ENCODE measurements at regions not wholly inside any gene's neighbourhood (a gene's known extent, or its start where the extent isn't known, plus 50 kb on each side); places are given as distances from the start of the nearest gene placed in this dataset.
"Not testable (repeated sequence)": the region's sequence is repeated elsewhere in the genome, so short reads cannot be mapped to it uniquely, and the experiment has no call there.

- Mint-ChIP-seq H3K36me3 (ENCODE audit: low read depth) (no peaks in the 10 kb centered on the region), H3K27me3 (ENCODE audit: low read depth) (peaks cover 6% of the 10 kb centered on the region), H3K4me1 (ENCODE audit: low read depth) (no peaks in the 10 kb centered on the region)
These were observed 256.0 kb downstream of the KTN1 start for GRCh38 chr14:55835985-55836384.

GRCh38 chr14:55837467-55837866 is 257.5 kb downstream of the KTN1 start:
- no peak for DNase-seq (ENCODE audit: low spot score)
- Mint-ChIP-seq H3K27ac (no peak overlapping the region), H3K36me3 (ENCODE audit: low read depth) (no peaks in the 10 kb centered on the region), H3K27me3 (ENCODE audit: low read depth) (peaks cover 3% of the 10 kb centered on the region), H3K9me3 (no peaks in the 10 kb centered on the region), H3K4me1 (ENCODE audit: low read depth) (no peaks in the 10 kb centered on the region), H3K4me3 (no peak overlapping the region)

More at GRCh38 chr14:55835985-55836384, 256.0 kb downstream of the KTN1 start:
- no peak overlapping the region for H3K27ac Mint-ChIP-seq
- H3K4me3 Mint-ChIP-seq, result no peak overlapping the region
- H3K9me3 Mint-ChIP-seq, result no peaks in the 10 kb centered on the region
- DNase-seq (ENCODE audit: low spot score), result no peak

GRCh38 chr14:55838529-55839052 is 258.6 kb downstream of the KTN1 start:
- no peak overlapping the region for H3K27ac Mint-ChIP-seq
- H3K36me3 Mint-ChIP-seq (ENCODE audit: low read depth), result no peaks in the 10 kb centered on the region
- peaks cover 2% of the 10 kb centered on the region for H3K27me3 Mint-ChIP-seq (ENCODE audit: low read depth)
- H3K9me3 Mint-ChIP-seq, result no peaks in the 10 kb centered on the region
- no peak for DNase-seq (ENCODE audit: low spot score)
- H3K4me3 Mint-ChIP-seq, result no peak overlapping the region
- no peaks in the 10 kb centered on the region for H3K4me1 Mint-ChIP-seq (ENCODE audit: low read depth)

GRCh38 chr14:55839301-55839947 is 259.4 kb downstream of the KTN1 start:
- H3K36me3 Mint-ChIP-seq (ENCODE audit: low read depth); H3K27me3 Mint-ChIP-seq (ENCODE audit: low read depth); DNase-seq (ENCODE audit: low spot score); H3K9me3 Mint-ChIP-seq; H3K4me1 Mint-ChIP-seq (ENCODE audit: low read depth); H3K27ac Mint-ChIP-seq; H3K4me3 Mint-ChIP-seq: not testable (repeated sequence)

GRCh38 chr14:55840821-55841220 is 260.8 kb downstream of the KTN1 start:
- no peak for DNase-seq (ENCODE audit: low spot score)
- no peaks in the 10 kb centered on the region for H3K4me1 Mint-ChIP-seq (ENCODE audit: low read depth)
- peaks cover 2% of the 10 kb centered on the region for H3K27me3 Mint-ChIP-seq (ENCODE audit: low read depth)
- no peak overlapping the region for H3K4me3 Mint-ChIP-seq
- no peak overlapping the region for H3K27ac Mint-ChIP-seq
- H3K9me3 Mint-ChIP-seq, result no peaks in the 10 kb centered on the region
- no peaks in the 10 kb centered on the region for H3K36me3 Mint-ChIP-seq (ENCODE audit: low read depth)

- no peak for DNase-seq (ENCODE audit: low spot score)
- no peaks in the 10 kb centered on the region for H3K9me3 Mint-ChIP-seq
- H3K4me1 Mint-ChIP-seq (ENCODE audit: low read depth), result no peaks in the 10 kb centered on the region
- peaks cover 2% of the 10 kb centered on the region for H3K27me3 Mint-ChIP-seq (ENCODE audit: low read depth)
- no peak overlapping the region for H3K27ac Mint-ChIP-seq
- H3K4me3 Mint-ChIP-seq, result no peak overlapping the region
- no peaks in the 10 kb centered on the region for H3K36me3 Mint-ChIP-seq (ENCODE audit: low read depth)
These were observed 261.6 kb downstream of the KTN1 start for GRCh38 chr14:55841625-55842024.

- no peaks in the 10 kb centered on the region for H3K27me3 Mint-ChIP-seq (ENCODE audit: low read depth)
- H3K27ac Mint-ChIP-seq, result no peak overlapping the region
- H3K9me3 Mint-ChIP-seq, result no peaks in the 10 kb centered on the region
- no peaks in the 10 kb centered on the region for H3K36me3 Mint-ChIP-seq (ENCODE audit: low read depth)
- H3K4me1 Mint-ChIP-seq (ENCODE audit: low read depth), result no peaks in the 10 kb centered on the region
- no peak overlapping the region for H3K4me3 Mint-ChIP-seq
- no peak for DNase-seq (ENCODE audit: low spot score)
These were observed 263.9 kb downstream of the KTN1 start for GRCh38 chr14:55843718-55844403.

- no peaks in the 10 kb centered on the region for H3K4me1 Mint-ChIP-seq (ENCODE audit: low read depth)
- H3K27ac Mint-ChIP-seq, result no peak overlapping the region
- no peaks in the 10 kb centered on the region for H3K9me3 Mint-ChIP-seq
- no peak for DNase-seq (ENCODE audit: low spot score)
- no peaks in the 10 kb centered on the region for H3K36me3 Mint-ChIP-seq (ENCODE audit: low read depth)
- no peaks in the 10 kb centered on the region for H3K27me3 Mint-ChIP-seq (ENCODE audit: low read depth)
- no peak overlapping the region for H3K4me3 Mint-ChIP-seq
These were observed 266.2 kb downstream of the KTN1 start for GRCh38 chr14:55845963-55846825.

- no peaks in the 10 kb centered on the region for H3K36me3 Mint-ChIP-seq (ENCODE audit: low read depth)
- DNase-seq (ENCODE audit: low spot score), result no peak
- H3K4me3 Mint-ChIP-seq, result no peak overlapping the region
- H3K27me3 Mint-ChIP-seq (ENCODE audit: low read depth), result no peaks in the 10 kb centered on the region
- no peaks in the 10 kb centered on the region for H3K4me1 Mint-ChIP-seq (ENCODE audit: low read depth)
- no peaks in the 10 kb centered on the region for H3K9me3 Mint-ChIP-seq
- no peak overlapping the region for H3K27ac Mint-ChIP-seq
These were observed 266.9 kb downstream of the KTN1 start for GRCh38 chr14:55846826-55847446.

GRCh38 chr14:55847766-55848165 is 267.8 kb downstream of the KTN1 start:
- H3K4me1 Mint-ChIP-seq (ENCODE audit: low read depth), result no peaks in the 10 kb centered on the region
- no peak overlapping the region for H3K27ac Mint-ChIP-seq
- H3K4me3 Mint-ChIP-seq, result no peak overlapping the region
- no peak for DNase-seq (ENCODE audit: low spot score)
- H3K9me3 Mint-ChIP-seq, result no peaks in the 10 kb centered on the region
- H3K27me3 Mint-ChIP-seq (ENCODE audit: low read depth), result no peaks in the 10 kb centered on the region
- no peaks in the 10 kb centered on the region for H3K36me3 Mint-ChIP-seq (ENCODE audit: low read depth)

GRCh38 chr14:55848964-55849363 is 269.0 kb downstream of the KTN1 start:
- Mint-ChIP-seq H3K27ac (no peak overlapping the region), H3K36me3 (ENCODE audit: low read depth) (no peaks in the 10 kb centered on the region), H3K9me3 (no peaks in the 10 kb centered on the region), H3K27me3 (ENCODE audit: low read depth) (no peaks in the 10 kb centered on the region), H3K4me1 (ENCODE audit: low read depth) (no peaks in the 10 kb centered on the region), H3K4me3 (no peak overlapping the region)
- no peak for DNase-seq (ENCODE audit: low spot score)

GRCh38 chr14:55849833-55850232 is 268.4 kb upstream of the PELI2 start:
- Mint-ChIP-seq H3K36me3 (ENCODE audit: low read depth) (no peaks in the 10 kb centered on the region), H3K9me3 (no peaks in the 10 kb centered on the region), H3K27me3 (ENCODE audit: low read depth) (peaks cover 3% of the 10 kb centered on the region), H3K4me1 (ENCODE audit: low read depth) (no peaks in the 10 kb centered on the region), H3K27ac (no peak overlapping the region), H3K4me3 (no peak overlapping the region)
- DNase-seq (ENCODE audit: low spot score), result no peak

- H3K4me1 Mint-ChIP-seq (ENCODE audit: low read depth), result no peaks in the 10 kb centered on the region
- DNase-seq (ENCODE audit: low spot score), result no peak
- H3K27me3 Mint-ChIP-seq (ENCODE audit: low read depth), result peaks cover 4% of the 10 kb centered on the region
- no peaks in the 10 kb centered on the region for H3K9me3 Mint-ChIP-seq
- H3K36me3 Mint-ChIP-seq (ENCODE audit: low read depth), result no peaks in the 10 kb centered on the region
- H3K4me3 Mint-ChIP-seq, result no peak overlapping the region
- no peak overlapping the region for H3K27ac Mint-ChIP-seq
These were observed 267.4 kb upstream of the PELI2 start for GRCh38 chr14:55850825-55851241.

- Mint-ChIP-seq H3K36me3 (ENCODE audit: low read depth) (no peaks in the 10 kb centered on the region), H3K27me3 (ENCODE audit: low read depth) (peaks cover 4% of the 10 kb centered on the region), H3K9me3 (no peaks in the 10 kb centered on the region), H3K4me1 (ENCODE audit: low read depth) (no peaks in the 10 kb centered on the region), H3K27ac (no peak overlapping the region), H3K4me3 (no peak overlapping the region)
- DNase-seq (ENCODE audit: low spot score), result no peak
These were observed 266.9 kb upstream of the PELI2 start for GRCh38 chr14:55851301-55851700.

All from T-helper 2 cell treated with Interferon-gamma antibody and Interleukin-4, amounts not matched to agents 5 μg/mL and 100 μg/mL, for 36 hours (primary cell).